Gastroesophageal sphincter (tissue), 3 donors: ENCODE measurements at regions not wholly inside any gene's neighbourhood (a gene's known extent, or its start where the extent isn't known, plus 50 kb on each side); places are given as distances from the start of the nearest gene placed in this dataset.

Source experiments
- CTCF ChIP-seq, 4 experiments: fragments of 200-600 bp in 2 of 4; fragments of 450-650 bp in 2 of 4; sonication (generic) in 1 of 4; IDR thresholded peaks; one replicate each; pipeline ENCODE4 v1.5.1; 2017 to 2019; ENCODE audit warnings: antibody characterized with exemption in 4 of 4, mild to moderate bottlenecking in 2 of 4, moderate library complexity in 2 of 4
- POLR2A ChIP-seq, 2 donors: fragments of 450-650 bp; IDR thresholded peaks; one replicate each; pipeline ENCODE4 v1.6.1; 2017; ENCODE audit warnings: antibody characterized with exemption in 2 of 2, mild to moderate bottlenecking in 2 of 2, moderate library complexity in 1 of 2

DNA sequence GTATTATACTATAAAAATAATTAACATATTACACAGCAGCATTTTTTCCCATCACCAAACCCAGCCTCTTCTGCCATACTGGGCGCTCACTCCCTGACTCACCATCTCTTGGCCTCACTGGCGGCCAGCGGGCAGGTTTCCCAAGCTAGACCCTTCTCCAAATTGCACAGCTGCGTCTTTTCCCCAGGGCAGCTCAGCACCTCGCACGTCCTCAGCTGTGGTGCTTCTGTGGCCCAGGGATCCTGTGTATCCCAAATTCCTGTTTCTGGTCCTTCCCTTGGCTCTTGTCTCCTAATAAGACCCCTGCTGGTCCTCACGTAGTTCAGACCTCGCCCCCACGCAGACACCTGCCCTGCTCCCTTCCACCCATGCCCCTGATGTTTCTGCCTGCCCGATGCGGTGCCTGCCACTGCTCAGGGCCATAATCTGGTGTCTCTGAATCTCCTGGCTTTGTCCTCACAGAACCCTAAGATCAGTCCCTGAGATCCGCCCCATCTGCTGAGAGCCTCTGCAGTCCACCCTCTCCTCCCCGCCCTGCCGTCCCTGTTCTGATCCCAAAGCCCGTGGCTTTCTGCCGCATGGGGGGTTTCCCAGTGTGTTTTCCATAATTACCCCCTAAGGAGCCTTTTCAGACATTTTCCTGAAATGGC, 290.1 kb downstream of the TCERG1L start:
- TF ChIP-seq POLR2A (IDR thresholded peaks at IDR 0.05), result no peak
- TF ChIP-seq CTCF (IDR thresholded peaks at IDR 0.05), result no peak
